ENCODE measurements at regions not wholly inside any gene's neighbourhood (a gene's known extent, or its start where the extent isn't known, plus 50 kb on each side); places are given as distances from the start of the nearest gene placed in this dataset.

DNA sequence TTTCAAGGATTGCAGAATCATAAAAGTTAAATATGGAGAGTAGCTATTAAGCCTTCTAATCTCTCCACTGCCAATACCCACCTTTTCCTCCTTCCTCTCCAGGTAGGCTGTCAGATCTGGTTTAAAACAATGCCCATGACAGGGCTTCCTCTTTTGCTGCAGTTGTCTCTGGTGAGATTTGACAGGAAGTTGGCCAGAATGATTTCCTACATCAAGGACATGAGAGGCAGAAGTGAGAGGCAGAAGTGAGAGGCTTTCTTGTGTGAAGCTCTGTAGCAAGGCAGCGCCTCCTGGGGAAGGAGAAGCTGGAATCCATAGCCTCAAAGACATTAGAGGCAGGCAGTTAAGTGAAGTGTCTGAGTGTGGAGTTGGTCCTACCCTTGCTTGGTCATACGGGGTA lies 385.7 kb downstream of the HRH4 start:
- TF ChIP-seq POLR2A (IDR thresholded peaks at IDR 0.05; ENCODE audit: low read depth, low read length) = no peak
- TF ChIP-seq BHLHE40 (IDR thresholded peaks at IDR 0.05; ENCODE audit: low read depth, low read length) = no peak
- TF ChIP-seq, protein P1, sequence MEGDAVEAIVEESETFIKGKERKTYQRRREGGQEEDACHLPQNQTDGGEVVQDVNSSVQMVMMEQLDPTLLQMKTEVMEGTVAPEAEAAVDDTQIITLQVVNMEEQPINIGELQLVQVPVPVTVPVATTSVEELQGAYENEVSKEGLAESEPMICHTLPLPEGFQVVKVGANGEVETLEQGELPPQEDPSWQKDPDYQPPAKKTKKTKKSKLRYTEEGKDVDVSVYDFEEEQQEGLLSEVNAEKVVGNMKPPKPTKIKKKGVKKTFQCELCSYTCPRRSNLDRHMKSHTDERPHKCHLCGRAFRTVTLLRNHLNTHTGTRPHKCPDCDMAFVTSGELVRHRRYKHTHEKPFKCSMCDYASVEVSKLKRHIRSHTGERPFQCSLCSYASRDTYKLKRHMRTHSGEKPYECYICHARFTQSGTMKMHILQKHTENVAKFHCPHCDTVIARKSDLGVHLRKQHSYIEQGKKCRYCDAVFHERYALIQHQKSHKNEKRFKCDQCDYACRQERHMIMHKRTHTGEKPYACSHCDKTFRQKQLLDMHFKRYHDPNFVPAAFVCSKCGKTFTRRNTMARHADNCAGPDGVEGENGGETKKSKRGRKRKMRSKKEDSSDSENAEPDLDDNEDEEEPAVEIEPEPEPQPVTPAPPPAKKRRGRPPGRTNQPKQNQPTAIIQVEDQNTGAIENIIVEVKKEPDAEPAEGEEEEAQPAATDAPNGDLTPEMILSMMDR (conservative IDR thresholded peaks at IDR 0.05; ENCODE audit: low read depth, low read length) = no peak
- no peak for TF ChIP-seq FOS (IDR thresholded peaks at IDR 0.05; ENCODE audit: low read depth, low read length)
